CD14-positive monocyte (primary cell): ENCODE measurements at regions not wholly inside any gene's neighbourhood (a gene's known extent, or its start where the extent isn't known, plus 50 kb on each side); places are given as distances from the start of the nearest gene placed in this dataset.

ENCODE experiments used
- DNase-seq, 3 donors: peaks; one replicate each; pipeline ENCODE4 v3.0.0-alpha.2; 2011 to 2022
- H2AFZ ChIP-seq: 2 replicates; pipeline ENCODE4 v1.6.0; 2012; ENCODE audit warnings: mild to moderate bottlenecking, low read depth, low read length, inconsistent platforms; ENCODE audit not compliant: insufficient read depth, poor library complexity, severe bottlenecking
- H3K27ac ChIP-seq, 2 donors: 1 replicate in 1 of 2; 2 replicates in 1 of 2; pipeline ENCODE4 v1.5.1; 2012 to 2013; ENCODE audit warnings: low read length in 2 of 2, control low read depth in 1 of 2, inconsistent platforms in 1 of 2, low read depth in 1 of 2, mild to moderate bottlenecking in 1 of 2
- H3K27me3 ChIP-seq, 2 donors: one replicate each; pipeline versions ENCODE4 v1.6.0 to v1.6.1; 2011 to 2013; ENCODE audit warnings: low read length in 2 of 2; ENCODE audit not compliant: control insufficient read depth in 2 of 2, insufficient read depth in 2 of 2
- H3K36me3 ChIP-seq, 2 donors: replicated peaks in 1 of 2; 1 replicate in 1 of 2; 2 replicates in 1 of 2; pipeline versions ENCODE4 v1.5.1 to v1.6.1; 2012 to 2013; ENCODE audit warnings: low read length in 2 of 2, control low read depth in 1 of 2, inconsistent platforms in 1 of 2, mild to moderate bottlenecking in 1 of 2; ENCODE audit not compliant: insufficient read depth in 2 of 2, control insufficient read depth in 1 of 2
- H3K4me1 ChIP-seq, 2 donors: 1 replicate in 1 of 2; 2 replicates in 1 of 2; pipeline versions ENCODE4 v1.5.1 to v1.6.1; 2012 to 2013; ENCODE audit warnings: low read length in 2 of 2, control low read depth in 1 of 2, inconsistent platforms in 1 of 2, mild to moderate bottlenecking in 1 of 2, moderate library complexity in 1 of 2; ENCODE audit not compliant: insufficient read depth in 2 of 2, control insufficient read depth in 1 of 2
- H3K4me2 ChIP-seq: replicated peaks from 2 replicates; pipeline ENCODE3; 2012; ENCODE audit warnings: low read length, moderate library complexity, mild to moderate bottlenecking; ENCODE audit not compliant: poor library complexity, severe bottlenecking; ENCODE audit errors: extremely low read depth
- H3K4me3 ChIP-seq, 3 experiments: fragments of 200-600 bp in 1 of 3; sonication (generic) in 1 of 3; replicated peaks in 1 of 3; 1 replicate in 2 of 3; 2 replicates in 1 of 3; pipeline ENCODE4 v1.5.1; 2011 to 2013; ENCODE audit warnings: low read length in 3 of 3, mild to moderate bottlenecking in 3 of 3, control low read depth in 2 of 3, low read depth in 2 of 3, inconsistent platforms in 1 of 3, moderate library complexity in 1 of 3
- H3K79me2 ChIP-seq: 2 replicates; pipeline ENCODE4 v1.6.0; 2012; ENCODE audit warnings: mild to moderate bottlenecking, control low read depth, inconsistent platforms, low read length, moderate library complexity; ENCODE audit not compliant: insufficient read depth
- H3K9ac ChIP-seq: 2 replicates; pipeline ENCODE4 v1.6.0; 2017; ENCODE audit warnings: low read length, mild to moderate bottlenecking; ENCODE audit not compliant: insufficient read depth, poor library complexity, severe bottlenecking
- H3K9me3 ChIP-seq, 2 donors: replicated peaks in 1 of 2; 1 replicate in 1 of 2; 2 replicates in 1 of 2; pipeline versions ENCODE4 v1.5.1 to v1.6.1; 2012 to 2013; ENCODE audit warnings: low read length in 2 of 2, control low read depth in 1 of 2; ENCODE audit not compliant: control insufficient read depth in 1 of 2, insufficient read depth in 1 of 2
- H4K20me1 ChIP-seq: 2 replicates; pipeline ENCODE4 v1.6.0; 2012; ENCODE audit warnings: mild to moderate bottlenecking, low read length, control low read depth, moderate library complexity; ENCODE audit not compliant: insufficient read depth
- H3K27ac Mint-ChIP-seq, 7 donors: one replicate each; pipeline ENCODE4 v1.8.0; 2020; ENCODE audit warnings: mild to moderate bottlenecking in 7 of 7, mixed read lengths in 7 of 7, moderate library complexity in 6 of 7, inconsistent platforms in 2 of 7
- H3K27me3 Mint-ChIP-seq, 3 donors: one replicate each; pipeline ENCODE4 v1.8.0; 2021 to 2022; ENCODE audit warnings: low read depth in 3 of 3, mild to moderate bottlenecking in 3 of 3, mixed read lengths in 3 of 3, moderate library complexity in 3 of 3, inconsistent platforms in 1 of 3
- H3K36me3 Mint-ChIP-seq, 2 donors: one replicate each; pipeline ENCODE4 v1.8.0; 2020; ENCODE audit warnings: mixed read lengths in 2 of 2, inconsistent platforms in 1 of 2, mild to moderate bottlenecking in 1 of 2
- H3K4me1 Mint-ChIP-seq: one replicate; pipeline ENCODE4 v1.8.0; 2020; ENCODE audit warnings: mild to moderate bottlenecking, mixed read lengths
- H3K4me3 Mint-ChIP-seq, 2 donors: one replicate each; pipeline ENCODE4 v1.8.0; 2020; ENCODE audit warnings: mild to moderate bottlenecking in 2 of 2, mixed read lengths in 2 of 2, moderate library complexity in 1 of 2
- H3K9me3 Mint-ChIP-seq, 7 donors: one replicate each; pipeline ENCODE4 v1.8.0; 2020 to 2022; ENCODE audit warnings: mixed read lengths in 7 of 7, mild to moderate bottlenecking in 6 of 7, moderate library complexity in 6 of 7, inconsistent platforms in 2 of 7
- WGBS: methylation state at CpG from one replicate; pipeline ENCODE4 v1.1.5; 2013; ENCODE audit warnings: missing lambda C conversion rate; ENCODE audit not compliant: insufficient coverage; 5-methylcytosine and 5-hydroxymethylcytosine counted together
- intact Hi-C, 2 donors: fragments of 100-400 bp; cut with micrococcal nuclease; formaldehyde crosslinking; loops; one replicate each; pipeline versions ENCODE4 v1.15.0 to v1.15.1; 2023
- TF ChIP-seq, protein P1 (sequence below): fragments of 200-600 bp; IDR thresholded peaks from one replicate; pipeline ENCODE4 v1.8.0; 2022; ENCODE audit warnings: antibody characterized with exemption, mild to moderate bottlenecking

DNA sequence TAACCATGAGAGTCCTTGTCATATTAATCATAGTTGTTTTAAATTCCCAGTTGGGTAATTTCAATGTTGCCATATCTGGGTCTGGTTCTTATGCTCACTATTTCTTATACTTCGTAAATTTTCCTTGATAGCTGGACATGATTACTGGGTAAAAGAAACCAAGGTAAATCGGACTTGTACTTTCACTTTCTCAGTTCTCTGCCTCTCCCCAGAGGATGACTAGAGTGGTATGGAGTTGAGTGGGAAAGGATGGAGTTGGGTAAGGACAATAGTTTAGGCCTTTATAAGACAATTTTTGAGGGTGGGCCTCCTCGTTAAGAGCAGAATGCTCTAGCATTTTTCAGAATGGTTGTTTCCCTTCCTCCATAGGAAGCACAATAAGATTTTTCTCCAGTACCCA lies 106.1 kb downstream of the CRPPA start:
- no peaks in the 10 kb centered on the region for H3K79me2 ChIP-seq
- no peaks in the 10 kb centered on the region for H3K36me3 ChIP-seq
- no peak overlapping the region for H3K4me3 ChIP-seq
- H3K4me2 ChIP-seq, result no peak overlapping the region
- H3K9me3 ChIP-seq, result peaks cover 0 to 4% of the 10 kb centered on the region in 2 donors
- H3K4me1 ChIP-seq, result no peaks in the 10 kb centered on the region
- Mint-ChIP-seq H3K4me3 (no peak overlapping the region), H3K27ac (no peak overlapping the region), H3K9me3 (peaks cover 0 to 9% (median 0%) of the 10 kb centered on the region in 7 donors), H3K27me3 (no peaks in the 10 kb centered on the region), H3K36me3 (no peaks in the 10 kb centered on the region), H3K4me1 (no peaks in the 10 kb centered on the region)
- intact Hi-C loops, result no loop called here
- no peaks in the 10 kb centered on the region for H3K27me3 ChIP-seq
- DNase-seq, result no peak
- no peaks in the 10 kb centered on the region for H4K20me1 ChIP-seq
- H3K27ac ChIP-seq, result no peak overlapping the region
- WGBS, result no CpG with 5 or more reads among the region's 3 CpGs
- TF ChIP-seq, protein P1, sequence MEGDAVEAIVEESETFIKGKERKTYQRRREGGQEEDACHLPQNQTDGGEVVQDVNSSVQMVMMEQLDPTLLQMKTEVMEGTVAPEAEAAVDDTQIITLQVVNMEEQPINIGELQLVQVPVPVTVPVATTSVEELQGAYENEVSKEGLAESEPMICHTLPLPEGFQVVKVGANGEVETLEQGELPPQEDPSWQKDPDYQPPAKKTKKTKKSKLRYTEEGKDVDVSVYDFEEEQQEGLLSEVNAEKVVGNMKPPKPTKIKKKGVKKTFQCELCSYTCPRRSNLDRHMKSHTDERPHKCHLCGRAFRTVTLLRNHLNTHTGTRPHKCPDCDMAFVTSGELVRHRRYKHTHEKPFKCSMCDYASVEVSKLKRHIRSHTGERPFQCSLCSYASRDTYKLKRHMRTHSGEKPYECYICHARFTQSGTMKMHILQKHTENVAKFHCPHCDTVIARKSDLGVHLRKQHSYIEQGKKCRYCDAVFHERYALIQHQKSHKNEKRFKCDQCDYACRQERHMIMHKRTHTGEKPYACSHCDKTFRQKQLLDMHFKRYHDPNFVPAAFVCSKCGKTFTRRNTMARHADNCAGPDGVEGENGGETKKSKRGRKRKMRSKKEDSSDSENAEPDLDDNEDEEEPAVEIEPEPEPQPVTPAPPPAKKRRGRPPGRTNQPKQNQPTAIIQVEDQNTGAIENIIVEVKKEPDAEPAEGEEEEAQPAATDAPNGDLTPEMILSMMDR, result no peak
- no peak overlapping the region for H3K9ac ChIP-seq
- H2AFZ ChIP-seq, result no peak overlapping the region

DNA sequence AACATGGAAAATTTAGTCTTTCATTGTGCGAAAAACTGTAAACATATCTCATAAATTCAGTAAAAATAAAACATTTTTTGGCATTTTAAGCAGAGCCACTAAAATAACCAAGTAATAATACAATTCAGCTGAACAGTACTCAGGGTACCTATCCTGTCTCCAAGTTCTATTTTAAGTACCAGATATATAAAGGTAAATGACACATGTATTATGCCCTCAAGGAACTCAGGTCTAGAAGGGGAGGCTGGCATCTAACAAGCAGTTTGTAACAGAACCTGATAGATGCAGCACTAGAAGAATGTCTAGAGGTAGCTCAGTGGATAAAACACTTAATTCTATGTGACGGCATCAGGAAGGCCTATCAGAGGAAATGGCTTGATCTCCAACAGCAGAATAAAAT lies 112.2 kb downstream of the CRPPA start:
- no peak for DNase-seq
- no peaks in the 10 kb centered on the region for H3K27me3 ChIP-seq
- no peaks in the 10 kb centered on the region for H3K4me1 ChIP-seq
- TF ChIP-seq, protein P1, result no peak
- Mint-ChIP-seq H3K4me1 (no peaks in the 10 kb centered on the region), H3K27me3 (peaks cover 0 to 3% (median 2%) of the 10 kb centered on the region in 3 donors), H3K27ac (no peak overlapping the region), H3K36me3 (no peaks in the 10 kb centered on the region), H3K4me3 (no peak overlapping the region), H3K9me3 (peaks cover 0 to 6% (median 2%) of the 10 kb centered on the region in 7 donors)
- no peaks in the 10 kb centered on the region for H3K79me2 ChIP-seq
- no peak overlapping the region for H3K27ac ChIP-seq
- intact Hi-C loops, result no loop called here
- no peak overlapping the region for H3K4me3 ChIP-seq
- H3K4me2 ChIP-seq, result no peak overlapping the region
- no peak overlapping the region for H3K9ac ChIP-seq
- WGBS, result 100% methylated on average over 1 of the region's 2 CpGs
- H3K9me3 ChIP-seq, result no peaks in the 10 kb centered on the region
- no peaks in the 10 kb centered on the region for H4K20me1 ChIP-seq
- no peaks in the 10 kb centered on the region for H3K36me3 ChIP-seq
- no peak overlapping the region for H2AFZ ChIP-seq
